HG02588 (cell line): ENCODE measurements at regions not wholly inside any gene's neighbourhood (a gene's known extent, or its start where the extent isn't known, plus 50 kb on each side); places are given as distances from the start of the nearest gene placed in this dataset.

ENCODE experiments used
- ATAC-seq: cut with Tn5 transposase; IDR thresholded peaks from one replicate; pipeline ENCODE4 v1.9.1; 2021; ENCODE audit warnings: mild to moderate bottlenecking, moderate library complexity; ENCODE audit not compliant: unreplicated experiment

DNA sequence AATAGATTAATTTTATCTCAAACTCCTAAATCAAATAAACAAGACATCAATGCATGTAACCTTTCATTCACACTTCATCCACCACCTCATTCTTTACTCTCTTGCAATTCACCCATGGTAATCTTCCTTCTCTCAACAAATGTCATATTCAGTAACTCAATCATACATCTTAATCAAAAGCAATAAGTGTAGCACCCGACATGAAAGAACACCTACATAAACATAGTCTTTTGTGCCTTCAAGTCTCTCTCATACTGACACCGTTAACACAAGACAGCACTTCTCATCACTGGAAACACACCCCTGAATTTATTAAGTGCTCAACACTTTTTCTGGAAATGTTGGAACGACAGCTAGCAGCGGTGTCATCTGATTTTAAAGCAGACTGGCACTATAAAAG, 225.9 kb downstream of the TTLL7 start:
- ATAC-seq: no peak

DNA sequence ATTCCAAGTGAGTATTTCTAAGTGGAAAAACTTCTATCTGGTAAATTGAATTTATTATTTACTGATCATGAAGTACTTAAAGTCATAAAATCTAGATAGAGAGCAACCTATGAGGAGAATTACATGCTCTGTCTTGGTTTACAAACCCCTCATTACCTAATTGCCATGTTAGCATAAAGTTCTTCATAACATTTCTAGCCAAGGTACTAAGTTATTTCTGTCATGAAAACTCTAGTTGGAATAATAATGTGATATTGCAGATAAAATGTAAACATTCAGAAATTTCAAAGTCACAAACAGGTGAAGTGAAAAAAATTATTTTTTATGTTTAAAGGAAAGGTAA, 228.6 kb downstream of the TTLL7 start:
- no peak for ATAC-seq

DNA sequence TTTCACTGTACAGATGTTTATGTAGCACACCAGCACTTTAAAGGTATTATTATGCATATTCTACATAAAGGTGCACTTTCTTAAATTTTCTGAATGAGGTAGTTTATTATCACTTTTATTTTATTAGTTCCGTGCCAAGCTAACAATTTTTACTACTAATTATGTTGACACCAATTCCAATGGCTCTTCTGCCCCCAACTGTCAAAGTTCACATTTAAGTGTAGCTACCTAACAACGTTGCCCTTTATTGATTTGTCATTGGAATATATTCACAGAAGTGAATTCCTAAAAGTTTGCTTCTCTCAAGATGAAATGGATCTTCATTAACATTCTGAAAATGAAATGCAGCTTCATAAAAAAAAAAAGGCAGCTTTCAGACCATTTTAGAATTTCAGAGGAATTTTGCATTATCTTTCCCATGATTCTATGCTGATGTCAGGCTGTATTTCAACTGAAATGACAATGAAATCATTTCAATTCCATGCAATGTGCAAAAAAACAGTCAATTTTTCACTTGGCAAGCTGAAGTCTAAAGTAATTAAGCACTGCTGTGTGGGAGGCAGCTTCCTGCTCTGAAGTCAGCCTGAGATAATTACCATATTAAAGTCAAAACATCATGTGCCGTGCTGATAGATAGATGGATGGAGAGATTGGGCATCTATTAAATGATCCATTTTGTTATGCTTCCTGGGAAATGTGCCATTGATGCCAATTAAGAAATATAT, 229.2 kb downstream of the TTLL7 start:
- ATAC-seq: no peak

DNA sequence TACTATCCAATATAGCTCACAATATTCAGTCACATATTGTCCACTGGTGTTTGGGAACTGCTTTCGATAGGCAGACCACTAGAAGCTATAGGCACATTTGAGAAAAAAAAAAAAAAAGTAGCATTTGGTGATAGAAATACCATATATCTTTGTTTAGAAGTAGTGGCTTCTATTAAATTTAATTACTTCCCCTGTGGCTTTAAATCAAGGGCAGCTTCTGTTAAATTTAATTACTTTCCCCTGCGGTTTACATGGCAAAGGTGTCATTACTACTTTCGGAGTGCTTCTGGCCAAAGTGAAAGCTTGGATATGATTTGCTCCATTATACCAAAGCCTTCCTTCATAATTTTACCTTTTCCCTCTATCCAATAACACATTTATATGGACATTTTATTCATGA, 229.9 kb downstream of the TTLL7 start:
- no peak for ATAC-seq

DNA sequence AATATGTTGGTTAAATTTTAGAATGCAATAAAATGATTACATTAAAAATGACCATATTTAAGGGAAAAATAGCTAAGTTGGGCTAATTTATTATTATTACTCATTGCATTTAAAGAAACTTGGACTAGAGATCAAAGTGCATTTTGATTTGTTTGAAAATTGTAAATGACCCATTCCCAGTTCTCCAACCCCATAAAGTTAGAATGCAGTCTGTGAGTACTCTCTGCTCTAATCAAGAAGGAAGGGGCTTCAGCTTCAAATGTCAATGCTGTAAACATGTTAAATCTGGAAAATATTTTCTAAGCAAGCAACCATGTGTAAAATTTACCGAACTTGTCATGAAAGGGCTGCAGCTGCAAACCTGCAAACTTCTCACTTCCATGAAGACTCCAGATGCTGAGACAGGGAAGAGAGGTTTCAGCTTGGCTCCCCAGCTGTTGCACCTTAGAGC, 232.7 kb downstream of the TTLL7 start:
- ATAC-seq: no peak

DNA sequence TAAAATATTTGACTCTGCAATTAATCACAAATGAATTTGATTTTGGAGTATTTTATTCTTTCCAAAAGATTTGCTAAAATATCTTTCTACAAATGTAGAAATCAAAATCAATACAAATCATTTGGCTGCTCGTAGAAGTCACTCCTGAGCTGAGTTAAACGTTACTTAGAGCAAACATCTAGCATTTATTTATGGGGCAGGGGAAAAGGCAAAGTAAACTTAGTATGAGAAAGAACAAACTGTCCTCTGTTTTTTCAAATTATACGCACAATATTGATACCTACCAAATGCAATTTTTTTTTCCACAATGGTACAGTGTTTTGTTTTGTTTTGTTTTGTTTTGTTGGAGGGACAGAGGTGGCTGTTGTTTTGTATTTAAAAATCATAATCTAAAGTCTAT, 233.8 kb downstream of the TTLL7 start:
- ATAC-seq: no peak

DNA sequence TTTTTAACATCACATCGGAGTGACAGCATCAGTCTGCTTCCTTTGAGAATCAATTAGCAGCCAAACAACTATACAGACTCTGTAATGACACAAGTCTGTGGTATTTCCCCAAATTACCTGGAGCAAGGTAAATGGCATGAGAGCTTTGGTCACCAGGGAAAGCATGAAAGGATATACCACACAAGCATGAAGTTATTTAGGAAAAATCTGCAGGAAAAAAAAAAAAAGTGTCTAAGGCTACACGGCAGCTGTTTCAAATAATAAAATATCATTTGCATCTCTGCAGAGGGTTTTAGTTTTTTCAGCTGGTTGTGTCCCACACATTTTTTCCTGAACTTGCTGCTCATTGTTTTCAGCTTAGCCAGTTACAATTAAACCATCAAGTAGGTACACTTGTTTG, 234.7 kb downstream of the TTLL7 start:
- ATAC-seq: no peak

DNA sequence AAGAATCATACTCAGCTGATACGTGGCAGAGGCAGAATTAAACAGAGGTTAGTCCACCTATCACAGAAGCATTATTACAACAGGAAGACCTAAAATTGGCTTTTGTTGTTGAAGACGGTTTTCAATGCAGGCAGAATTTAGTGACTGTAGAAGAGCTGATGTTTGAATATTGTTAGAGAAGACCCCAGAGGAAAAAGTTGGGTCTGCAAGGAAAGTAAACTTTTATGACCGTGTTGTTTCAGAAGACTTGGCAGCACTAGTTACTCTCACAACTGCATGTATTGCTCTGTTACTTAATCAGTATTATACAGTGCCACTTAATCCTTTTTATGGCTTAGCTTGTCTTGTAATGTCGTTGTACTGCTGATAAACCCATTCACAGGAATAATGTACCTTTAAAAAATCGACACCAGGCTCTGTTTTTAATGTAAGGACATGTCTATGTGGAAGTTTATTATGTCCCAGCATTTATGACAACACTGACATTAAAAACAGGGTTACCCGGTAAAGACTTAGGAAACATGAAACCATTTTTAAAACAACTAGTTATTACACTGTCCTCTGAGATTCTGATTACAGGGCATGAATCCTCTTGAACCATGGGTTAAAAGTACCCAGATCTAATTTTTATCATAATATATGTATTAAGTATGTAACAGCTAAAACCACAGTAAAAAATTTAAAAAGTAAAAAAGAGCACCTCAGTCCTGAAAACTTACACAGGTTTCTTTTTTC, 235.4 kb downstream of the TTLL7 start:
- no peak for ATAC-seq

DNA sequence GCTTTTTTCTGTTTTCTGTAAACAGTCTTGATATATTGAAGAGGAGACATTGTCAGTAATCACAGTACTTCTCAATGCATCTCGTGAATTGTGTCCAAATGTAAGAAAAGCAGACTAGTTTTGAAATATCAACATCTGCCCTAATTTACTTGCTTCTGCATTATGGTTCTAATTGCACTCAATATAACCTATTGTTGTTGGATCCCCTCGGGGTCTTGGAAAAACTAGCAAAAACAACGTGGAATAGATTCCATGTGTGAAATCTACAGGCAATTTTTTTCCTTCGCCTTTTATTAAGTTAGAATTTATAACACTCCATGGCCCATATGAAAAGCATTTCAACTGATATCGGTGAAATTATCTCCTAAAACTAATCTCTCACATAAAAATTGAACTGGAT, 236.5 kb downstream of the TTLL7 start:
- no peak for ATAC-seq

DNA sequence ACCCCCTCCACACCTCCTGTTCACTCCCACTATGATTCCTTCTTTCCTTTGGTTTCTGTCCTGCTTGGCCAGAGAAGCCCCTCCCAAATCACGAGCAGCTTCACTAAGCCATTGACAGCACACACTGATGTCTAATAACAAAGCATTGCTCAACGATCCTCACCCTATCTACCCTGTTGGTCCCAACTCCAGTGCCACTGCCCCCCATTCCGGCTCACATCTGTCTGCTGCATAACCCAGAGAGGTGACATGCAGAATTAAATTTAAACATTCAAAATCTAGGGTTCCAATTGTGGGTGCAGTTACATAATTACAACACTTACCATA, 236.9 kb downstream of the TTLL7 start:
- no peak for ATAC-seq

DNA sequence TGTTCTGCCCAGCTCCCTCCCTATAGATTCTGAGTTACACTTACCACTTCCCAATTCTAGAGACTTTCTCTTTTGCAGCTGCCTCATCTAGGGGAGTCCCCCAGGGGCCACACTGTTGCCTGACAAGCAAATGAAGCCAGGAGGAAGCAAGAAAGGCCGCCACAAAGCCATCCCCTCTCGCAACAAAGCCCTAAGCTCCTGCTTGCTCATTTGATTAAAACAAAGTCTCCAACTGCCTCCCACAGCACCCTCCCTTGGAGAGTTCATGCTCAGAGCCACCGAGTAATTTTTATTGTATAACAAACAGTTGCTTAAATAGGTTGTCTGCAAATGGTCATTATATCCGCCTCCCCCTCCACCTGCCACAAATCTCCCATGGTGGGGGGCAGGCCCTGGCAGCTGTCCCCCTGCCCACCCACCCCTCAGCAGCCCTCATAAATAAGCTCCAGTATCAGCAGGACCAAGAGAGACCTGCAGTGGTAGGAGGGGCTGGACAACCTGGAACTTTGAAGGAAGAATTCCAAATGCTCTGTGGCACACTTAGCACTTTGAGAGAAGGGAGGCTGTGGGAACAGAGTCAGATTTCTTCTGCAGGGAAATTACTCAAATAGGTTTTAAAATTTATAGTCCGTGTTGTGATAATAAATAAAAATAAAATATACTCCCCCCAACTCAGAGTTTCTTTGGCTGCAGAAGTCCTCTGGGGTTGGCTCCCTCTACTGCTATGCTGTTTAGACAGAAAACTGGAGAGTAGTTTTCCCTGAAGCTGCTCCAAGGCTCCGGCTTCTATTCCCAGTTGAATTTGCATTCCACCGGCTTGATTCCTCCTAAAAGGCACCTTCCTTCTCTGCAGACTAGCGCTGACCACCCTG, 237.5 kb downstream of the TTLL7 start:
- peak; percentile 100 for ATAC-seq

DNA sequence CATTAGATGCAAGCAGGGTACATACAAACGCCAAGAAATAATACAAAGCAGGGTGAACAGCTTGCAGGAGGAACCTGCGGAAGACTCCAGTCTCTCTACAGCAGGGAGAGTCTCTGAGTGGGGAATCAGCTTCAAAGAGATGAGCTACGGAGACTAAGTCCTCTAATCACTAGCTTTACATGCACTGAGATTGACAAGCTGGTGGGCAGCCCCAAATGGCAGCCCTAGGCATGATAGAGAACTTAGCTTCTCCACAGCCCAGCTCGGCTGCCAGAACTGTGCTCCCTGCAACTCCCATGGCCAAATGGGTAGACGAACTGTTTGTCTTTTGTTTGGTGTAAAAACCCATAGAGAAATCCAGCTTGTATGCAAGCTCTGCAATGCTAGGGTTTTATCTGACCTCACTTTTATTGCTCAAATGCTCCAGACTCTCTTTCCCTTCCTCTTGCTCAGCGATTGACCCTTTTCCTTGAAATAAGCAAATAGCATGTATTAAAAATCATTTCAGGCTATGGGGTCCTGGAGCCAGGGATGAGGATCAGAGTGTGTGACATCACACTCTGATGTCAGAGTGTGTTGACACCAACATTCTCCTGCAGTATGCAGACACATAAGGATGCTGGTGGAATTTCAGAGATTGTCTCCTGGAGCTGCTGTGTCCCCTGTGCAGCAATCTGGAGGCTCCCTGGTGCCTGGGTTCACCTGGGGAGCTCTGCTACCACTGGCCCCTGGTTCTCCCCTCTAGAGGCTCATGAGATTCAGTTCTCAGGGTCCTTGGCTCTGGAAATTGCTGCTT, 238.5 kb downstream of the TTLL7 start:
- no peak for ATAC-seq

DNA sequence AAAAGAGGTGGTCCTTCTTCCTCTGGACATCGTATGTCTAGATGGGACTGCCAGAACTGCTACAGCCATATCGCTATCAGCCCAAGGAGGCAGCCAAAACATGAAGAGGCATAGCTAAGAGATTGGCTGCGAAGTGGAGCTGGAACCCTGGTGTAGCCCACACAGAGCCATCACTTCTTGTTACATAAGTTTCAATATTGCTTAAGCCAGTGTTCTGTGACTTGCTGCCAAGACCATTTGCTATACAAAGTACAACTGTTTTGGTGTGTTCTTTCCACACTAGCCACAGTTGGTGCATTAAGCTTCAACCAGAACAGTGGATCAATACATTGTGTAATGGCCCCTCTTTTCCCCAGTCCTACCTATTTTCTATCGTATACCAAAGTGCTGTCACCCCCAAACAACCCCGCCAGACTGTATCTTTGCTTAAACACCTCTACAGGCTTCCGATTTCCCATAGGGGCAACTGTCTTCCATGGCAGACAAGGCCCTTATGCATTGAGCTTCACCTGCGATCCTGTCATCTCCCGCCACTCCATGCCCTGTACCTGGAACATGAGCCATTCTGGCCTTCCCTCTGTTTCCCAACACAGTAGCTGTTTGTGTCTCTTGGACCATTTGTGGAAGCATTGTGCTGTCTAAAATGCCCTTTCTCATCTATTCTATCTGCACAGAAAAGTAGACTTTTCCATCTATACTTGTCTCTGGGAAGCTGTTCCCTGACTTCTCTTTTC, 241.8 kb downstream of the TTLL7 start:
- ATAC-seq: no peak

DNA sequence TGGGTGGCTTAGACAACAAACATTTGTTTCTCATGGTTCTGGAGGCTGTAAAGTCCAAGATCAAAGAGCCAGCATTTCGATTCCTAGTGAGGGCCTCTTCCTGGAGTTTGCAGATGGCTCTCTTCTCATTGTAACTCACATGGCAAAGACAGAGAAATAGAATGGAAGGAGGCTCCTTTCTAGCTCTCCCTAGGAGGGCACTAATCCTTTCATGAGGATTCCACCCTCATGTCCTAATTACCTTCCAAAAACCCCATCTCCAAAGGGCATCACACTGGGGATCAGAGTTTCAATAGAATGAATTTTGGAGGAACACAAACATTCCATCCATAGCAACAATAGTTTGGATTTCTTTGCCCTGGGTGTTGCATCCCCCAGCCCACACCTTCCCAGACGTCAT, 247.3 kb downstream of the TTLL7 start:
- no peak for ATAC-seq

DNA sequence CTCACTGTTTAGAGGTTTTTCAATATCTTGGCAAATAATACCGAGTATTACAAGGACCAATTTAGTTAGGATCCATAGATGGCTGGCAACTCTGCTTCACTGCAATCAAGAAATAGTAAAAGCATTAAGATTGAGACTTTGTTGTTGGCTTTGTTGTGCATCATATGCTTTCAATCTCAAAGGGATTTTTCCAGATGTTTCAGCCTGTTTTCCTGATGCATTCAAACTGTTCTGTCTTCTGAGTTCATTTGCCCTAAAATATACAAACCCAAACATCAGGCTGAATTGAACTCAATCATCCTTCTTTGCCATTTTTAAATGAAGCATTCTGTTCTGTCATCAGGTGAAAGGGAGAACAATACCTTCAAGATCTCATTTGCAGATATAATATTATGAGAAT, 248.7 kb downstream of the TTLL7 start:
- no peak for ATAC-seq

DNA sequence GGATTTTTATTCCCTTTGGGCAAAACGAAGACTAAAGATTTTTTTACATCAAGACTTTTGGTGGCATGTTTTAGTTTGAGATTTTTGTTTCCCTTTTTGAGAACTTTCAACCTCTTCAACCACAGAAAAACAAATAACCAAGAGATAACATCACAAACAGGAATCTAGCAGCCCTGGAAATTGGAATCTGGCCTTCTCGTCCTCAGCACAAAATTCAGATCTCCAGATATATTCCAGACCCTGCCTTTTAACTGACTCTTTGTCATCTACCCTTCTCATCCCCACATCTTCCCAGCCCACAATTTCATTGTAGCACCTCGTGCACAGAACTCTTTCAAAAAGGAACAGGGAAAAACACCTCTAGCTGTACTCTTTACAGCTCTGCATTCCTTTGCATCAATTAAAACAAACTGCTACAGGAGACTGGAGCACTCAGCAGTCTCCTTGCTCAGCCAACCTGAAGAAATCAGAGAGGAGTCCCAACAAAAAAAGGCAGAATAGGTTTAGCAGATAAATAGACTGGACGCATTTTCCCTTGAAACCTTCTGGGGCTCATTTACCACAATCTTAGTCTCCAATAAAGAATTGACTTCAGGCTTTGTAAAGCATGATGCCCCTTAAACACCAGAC, 251.0 kb downstream of the TTLL7 start:
- ATAC-seq: no peak

DNA sequence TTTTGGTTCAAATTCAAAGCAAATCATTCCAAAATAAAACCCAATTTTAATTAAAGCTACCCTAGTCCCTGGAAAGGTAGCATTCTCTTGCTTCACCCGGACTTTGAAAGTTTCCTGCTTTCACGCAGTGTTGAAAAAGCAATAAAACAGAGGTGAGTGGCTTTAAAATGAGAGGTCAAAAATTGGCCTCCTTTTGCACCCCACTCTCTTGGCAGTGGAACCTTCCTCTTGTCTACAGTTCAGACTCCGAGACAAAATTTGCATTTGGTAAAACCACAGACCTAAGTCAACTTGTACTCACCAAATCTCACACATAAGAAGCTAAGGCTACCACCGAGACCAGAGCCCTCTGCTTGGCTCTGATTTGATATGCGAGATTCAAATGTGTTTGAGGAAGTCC, 252.7 kb downstream of the TTLL7 start:
- ATAC-seq: no peak

DNA sequence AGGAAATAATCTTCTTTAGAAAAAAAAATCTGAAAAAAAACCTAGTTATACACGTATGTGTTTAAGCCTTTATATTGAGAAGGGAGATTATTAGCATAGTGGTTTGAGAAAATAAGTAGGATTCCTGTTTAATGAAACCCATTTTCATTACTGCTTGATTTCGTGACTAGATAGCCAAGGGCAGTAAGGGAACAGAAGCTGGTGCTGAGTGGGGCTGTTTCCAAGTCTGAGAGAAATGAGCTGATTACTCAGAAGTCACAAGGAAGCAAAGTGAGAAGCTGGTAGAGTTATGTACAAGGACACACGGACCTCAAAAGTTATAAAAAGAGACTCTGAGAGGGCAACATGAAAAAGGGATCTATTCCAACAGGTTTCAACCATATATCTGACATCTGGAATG, 256.5 kb downstream of the TTLL7 start:
- no peak for ATAC-seq

DNA sequence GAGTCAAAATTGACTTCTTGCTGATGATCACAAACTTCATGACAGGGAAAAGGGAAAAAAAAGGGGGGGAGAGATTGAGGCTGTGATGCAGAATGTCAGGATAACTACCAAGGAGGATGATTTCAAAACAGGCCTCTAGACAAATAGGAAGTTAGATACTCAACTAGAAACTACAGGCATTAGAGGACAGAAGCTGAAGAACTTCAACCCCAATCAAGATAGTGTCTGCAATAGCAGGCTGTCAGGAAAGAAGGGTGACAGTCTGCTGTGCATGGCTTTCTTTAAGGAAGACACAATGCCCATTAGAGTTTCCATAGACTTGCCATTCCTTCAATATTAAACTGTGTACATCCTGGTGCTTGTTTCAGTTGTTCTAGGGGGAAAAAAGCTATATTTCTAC, 257.2 kb downstream of the TTLL7 start:
- no peak for ATAC-seq

DNA sequence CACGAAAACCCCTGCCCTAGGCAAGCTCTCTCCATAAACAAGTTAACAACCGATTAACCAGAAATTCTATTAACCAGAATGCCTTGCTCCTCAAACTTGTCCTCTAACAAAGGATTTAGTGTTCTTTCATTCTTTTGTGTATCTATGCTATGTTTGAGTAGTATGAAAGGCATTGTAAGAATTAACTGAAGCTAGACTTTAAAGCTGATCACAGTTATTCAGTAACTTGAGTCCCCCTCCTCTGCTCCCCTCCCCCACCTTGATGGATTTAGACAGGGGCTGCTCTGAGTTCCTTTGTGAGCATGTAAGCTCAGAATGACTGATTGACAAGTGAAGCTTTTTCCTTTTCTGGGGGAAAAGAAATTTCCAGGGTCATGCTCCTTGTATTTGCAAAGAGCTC, 257.6 kb downstream of the TTLL7 start:
- ATAC-seq: no peak
